GM19035 (cell line): ENCODE measurements at regions not wholly inside any gene's neighbourhood (a gene's known extent, or its start where the extent isn't known, plus 50 kb on each side); places are given as distances from the start of the nearest gene placed in this dataset.
"Not testable (repeated sequence)": the region's sequence is repeated elsewhere in the genome, so short reads cannot be mapped to it uniquely, and the experiment has no call there.

Source experiments
- ATAC-seq: cut with Tn5 transposase; IDR thresholded peaks from one replicate; pipeline ENCODE4 v1.9.1; 2021; ENCODE audit not compliant: unreplicated experiment

- no peak for ATAC-seq
Observed at GRCh38 chr9:78383130-78383529, 86.2 kb downstream of the PSAT1 start.

DNA sequence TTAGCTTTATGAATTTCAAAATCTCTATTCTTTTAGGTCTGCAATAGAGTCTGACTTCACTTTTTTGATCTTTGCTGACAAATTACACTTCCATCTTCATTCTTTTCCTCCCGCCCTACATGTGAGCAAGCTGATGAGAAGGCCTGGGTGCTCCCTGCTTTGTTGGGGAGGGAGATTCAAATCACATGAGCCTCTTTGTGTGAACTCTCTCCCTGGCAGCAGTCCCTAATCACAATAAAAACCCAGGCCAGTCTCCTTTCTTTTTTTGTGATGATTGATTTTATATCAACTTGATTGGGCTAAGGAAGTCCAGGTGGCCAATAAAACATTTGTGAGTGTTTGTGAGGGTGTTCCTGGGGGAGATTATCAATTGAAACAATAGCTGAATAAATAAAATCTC lies 89.4 kb downstream of the PSAT1 start:
- ATAC-seq = no peak

DNA sequence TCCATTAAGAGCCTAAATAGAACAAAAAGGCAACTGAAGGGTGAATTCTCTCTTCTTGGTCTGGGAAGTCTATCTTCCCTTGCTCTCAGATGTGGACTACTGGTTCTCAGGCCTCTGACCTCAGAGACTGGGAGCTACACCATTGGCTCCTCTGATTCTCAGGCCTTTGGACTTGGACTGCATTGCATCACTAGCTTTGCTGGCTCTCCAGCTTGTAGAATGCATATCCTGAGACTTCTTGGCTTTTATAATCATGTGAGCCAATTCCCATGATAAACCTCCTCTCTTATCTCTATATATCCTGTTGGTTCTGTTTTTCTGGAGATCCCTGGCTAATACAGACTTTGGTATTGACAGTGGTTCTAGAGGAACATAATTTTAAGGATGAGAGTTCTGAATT lies 89.8 kb downstream of the PSAT1 start:
- no peak for ATAC-seq

DNA sequence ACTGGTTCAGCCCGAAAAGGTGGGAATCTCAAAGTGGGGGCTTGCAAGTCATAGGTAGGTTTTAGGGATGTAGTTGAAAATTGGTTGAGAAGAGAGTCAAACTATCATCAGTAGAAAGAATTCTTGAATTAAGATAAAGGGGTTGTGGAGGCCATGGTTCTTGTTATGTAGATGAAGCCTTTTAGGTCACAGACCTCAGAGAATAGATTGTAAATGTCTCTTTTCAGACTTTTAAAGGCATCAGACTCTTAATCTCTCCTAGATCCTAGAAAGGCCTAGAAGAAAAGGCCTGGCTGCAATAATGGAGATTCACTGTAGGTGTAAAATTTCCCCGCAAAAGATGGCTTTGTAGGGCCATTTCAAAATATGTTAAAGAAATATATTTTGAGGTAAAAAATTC lies 96.4 kb downstream of the PSAT1 start:
- ATAC-seq = no peak

GRCh38 chr9:78393932-78394331 lies 97.0 kb downstream of the PSAT1 start:
- no peak for ATAC-seq

DNA sequence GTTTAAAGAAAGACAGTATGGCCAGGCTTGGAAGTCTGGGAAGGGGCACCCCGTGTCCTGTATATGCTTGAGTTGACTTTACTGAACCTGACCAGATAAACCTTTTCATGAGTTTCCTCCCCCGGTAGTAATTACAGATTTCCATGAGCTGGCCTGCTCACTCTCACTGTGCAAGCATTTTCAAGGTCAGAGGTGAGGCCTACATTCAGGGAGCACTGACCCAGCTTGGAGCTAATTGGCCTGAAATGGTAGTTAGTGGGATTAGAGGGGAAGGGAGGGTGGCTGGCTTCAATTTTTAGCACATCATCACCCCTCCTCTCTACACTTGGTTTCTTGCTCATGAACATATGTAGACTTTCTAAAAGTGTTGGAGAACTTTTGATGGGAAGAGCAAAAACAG lies 99.2 kb downstream of the PSAT1 start:
- ATAC-seq = no peak

- ATAC-seq = no peak
Observed at GRCh38 chr9:78397045-78397444, 100.1 kb downstream of the PSAT1 start.

DNA sequence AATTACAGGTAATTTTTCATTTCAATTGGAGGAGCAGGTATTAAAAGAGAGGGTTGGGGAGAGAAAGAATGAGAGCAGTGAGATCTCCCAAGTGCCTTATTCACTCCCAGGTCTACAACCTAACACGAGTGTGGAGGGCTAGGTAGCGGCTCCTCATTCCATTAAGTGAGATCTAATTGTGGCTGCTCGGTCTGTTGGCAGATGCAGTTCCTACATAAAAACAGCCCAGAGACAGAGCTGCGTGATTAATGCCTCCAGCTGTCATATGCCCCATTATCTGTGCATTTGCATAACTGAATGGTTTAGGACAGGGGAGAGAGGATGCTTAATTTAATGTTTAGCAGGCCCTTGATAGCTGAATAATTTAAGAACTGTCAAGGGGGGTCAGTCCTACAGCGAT lies 100.5 kb downstream of the PSAT1 start:
- ATAC-seq = no peak

DNA sequence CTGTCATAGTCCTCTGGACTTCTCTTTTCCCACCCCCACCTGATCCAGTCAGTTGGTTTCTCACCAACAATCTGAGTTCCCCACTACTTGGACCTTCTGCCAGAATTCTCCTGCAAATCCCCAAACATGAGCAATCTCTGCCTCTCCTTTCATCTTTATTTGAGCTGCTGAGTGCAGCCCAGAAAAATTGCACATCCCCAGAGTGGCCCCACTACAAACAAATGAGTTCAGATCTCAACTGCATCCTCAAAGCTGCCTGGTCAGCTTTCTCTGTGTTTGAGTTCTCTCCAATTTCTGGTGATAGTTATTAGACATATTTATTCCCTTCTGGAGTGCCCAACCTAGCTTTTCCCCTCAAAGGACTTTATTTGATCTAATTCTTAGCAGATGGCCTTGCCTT lies 102.2 kb downstream of the PSAT1 start:
- ATAC-seq = no peak

DNA sequence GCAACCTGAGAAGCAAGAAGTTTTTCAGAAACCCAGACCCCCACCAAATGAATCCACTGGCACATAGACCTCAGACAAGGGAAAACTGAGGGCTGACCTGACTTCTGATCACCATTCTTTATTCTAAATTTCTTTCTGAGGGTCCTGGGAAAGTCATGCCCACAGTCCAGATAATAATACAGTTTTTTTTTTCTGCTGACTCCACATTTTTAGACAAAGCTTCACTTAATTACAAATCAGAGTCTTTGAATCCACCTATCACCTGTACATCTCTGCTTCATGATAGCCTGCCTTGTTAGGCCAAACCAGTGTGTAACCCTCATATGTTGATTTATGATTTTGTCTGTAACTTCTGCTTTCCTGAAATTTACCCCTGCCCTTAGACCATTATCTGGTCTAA lies 103.6 kb downstream of the PSAT1 start:
- no peak for ATAC-seq

DNA sequence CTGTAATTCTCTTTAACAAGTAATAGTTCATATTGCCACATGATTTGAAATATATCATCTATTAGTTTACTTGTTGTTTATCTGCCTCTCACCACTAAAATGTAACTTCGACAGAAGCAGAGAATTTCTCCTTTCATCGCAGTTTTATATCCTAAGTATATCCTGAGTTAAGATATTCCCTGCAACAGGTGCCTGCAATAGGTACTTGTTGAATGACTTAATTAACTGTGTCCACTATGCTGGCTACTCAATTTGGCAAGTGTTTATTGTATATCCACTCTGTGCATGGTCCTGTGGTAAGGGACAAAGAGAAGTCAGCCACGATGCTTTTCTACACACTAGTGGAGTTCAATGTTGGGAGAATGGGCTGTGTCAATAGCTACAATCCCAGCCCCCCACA lies 108.5 kb downstream of the PSAT1 start:
- no peak for ATAC-seq

GRCh38 chr9:78406146-78406545 lies 109.2 kb downstream of the PSAT1 start:
- no peak for ATAC-seq

GRCh38 chr9:78406933-78407332 lies 110.0 kb downstream of the PSAT1 start:
- no peak for ATAC-seq

DNA sequence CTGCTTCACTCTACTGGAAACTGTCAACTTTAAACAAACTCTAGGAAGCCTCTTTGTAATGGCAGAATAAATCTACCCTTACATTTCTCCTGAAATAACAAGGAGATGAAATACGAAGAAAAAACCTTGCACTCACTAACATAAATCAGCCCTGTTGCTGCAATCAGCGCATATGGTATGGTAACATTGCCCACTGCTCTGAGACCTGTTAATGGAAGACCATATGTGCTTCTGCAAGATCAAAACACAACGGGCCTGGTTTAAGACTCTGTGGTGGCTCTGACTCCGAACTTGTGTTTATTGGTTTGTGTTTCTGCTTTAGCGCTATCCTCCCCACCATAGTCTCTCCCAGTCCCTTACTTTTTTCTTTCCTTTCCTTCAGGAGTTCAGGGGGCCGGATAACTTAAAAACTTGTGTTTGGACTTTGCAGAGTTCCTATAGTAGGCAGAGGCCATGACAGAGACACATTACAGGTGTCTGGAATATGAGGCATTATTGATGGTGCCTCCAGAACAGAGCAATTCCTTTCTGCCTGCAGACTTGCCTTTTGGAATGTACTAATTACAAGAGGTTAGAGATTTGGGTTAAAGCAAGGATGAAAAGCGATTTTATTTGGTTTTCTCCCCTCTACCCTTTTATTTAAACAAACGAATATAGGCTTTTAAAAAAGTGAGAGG lies 110.8 kb downstream of the PSAT1 start:
- no peak for ATAC-seq

GRCh38 chr9:78408388-78408787 lies 111.5 kb downstream of the PSAT1 start:
- ATAC-seq = no peak

- not testable (repeated sequence) for ATAC-seq
Observed at GRCh38 chr9:78409928-78410510, 113.1 kb downstream of the PSAT1 start.

- no peak for ATAC-seq
Observed at GRCh38 chr9:78422309-78422708, 125.4 kb downstream of the PSAT1 start.

DNA sequence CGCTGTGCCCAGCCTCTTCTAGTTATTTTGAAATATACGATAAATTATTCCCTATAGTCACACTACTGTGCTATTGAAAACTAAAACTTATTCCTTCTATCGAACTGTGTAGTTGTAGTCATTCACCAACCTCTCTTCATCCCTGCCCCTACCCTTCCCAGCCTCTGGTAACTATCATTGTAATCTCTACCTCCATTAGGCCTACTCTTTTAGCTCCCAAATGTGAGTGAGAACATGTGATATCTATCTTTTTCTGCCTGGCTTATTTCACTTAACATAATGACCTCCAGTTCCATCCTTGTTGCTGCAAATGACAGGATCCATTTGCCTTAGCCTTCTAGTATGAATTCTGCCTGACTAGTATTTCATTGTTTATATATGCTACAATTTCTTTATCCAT lies 127.4 kb downstream of the PSAT1 start:
- ATAC-seq = no peak

DNA sequence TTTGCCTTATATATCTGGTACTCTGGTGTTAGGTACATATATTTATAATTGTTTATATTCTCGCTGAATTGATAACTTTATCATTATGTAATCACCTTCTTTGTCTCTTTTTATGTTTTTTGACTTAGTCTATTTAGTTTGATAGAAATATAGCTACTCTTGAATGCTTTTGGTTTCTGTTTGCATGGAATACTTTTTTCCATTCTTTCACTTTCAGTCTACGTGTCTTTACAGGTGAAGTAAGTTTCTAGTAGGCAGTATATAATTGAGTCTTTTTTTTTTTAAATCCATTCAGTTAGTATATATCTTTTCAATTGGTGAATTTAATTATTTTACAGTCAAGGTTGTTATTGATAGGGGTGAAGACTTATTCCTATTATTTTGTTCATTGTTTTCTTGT lies 131.7 kb downstream of the PSAT1 start:
- no peak for ATAC-seq

- no peak for ATAC-seq
Observed at GRCh38 chr9:78430387-78430786, 133.5 kb downstream of the PSAT1 start.

GRCh38 chr9:78431039-78431438 lies 134.1 kb downstream of the PSAT1 start:
- ATAC-seq = not testable (repeated sequence)

DNA sequence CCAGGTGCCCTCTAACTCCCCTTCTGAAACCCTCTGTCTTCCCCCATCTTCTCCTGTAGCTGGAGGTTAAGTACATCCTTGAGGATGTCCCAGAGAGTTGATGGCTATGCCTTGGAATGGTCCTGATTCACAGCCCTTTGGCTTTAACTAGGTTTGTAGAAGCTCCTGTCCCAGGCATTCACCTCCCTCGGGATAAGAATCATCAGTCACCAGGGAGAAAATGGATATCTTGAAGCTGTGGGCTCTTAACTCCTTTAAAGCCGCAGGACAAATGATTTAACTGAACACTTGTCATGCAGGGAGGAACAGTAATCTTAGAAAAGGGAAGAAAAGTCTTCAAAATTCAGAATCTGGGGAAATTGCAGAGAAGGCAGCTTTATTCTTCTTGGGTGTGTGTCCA lies 139.9 kb downstream of the PSAT1 start:
- ATAC-seq = no peak

DNA sequence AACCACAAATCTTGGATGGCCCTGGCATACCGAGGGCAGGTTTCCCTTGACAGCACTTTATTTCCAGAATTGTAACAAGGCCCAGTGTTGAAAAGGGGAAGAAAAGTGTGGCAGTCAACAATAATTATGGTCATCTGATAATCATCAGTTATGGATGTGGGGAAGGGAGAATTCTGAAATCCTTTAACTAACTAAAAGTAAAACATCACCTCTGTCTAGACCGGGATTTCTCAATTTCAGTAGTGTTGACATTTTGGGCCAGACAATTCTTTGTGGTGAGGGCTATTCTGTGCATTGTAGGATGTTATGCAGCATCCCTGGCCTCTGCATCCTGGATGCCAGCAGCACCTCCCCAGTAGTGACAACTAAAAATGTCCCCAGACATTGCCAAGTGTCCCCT lies 140.4 kb downstream of the PSAT1 start:
- ATAC-seq = no peak
